ENCODE measurements at regions not wholly inside any gene's neighbourhood (a gene's known extent, or its start where the extent isn't known, plus 50 kb on each side); places are given as distances from the start of the nearest gene placed in this dataset.

- Histone ChIP-seq H3K27ac (no peak overlapping the region), H3K9me3 (no peaks in the 10 kb centered on the region), H3K36me3 (no peaks in the 10 kb centered on the region), H3K4me3 (no peak overlapping the region), H3K27me3 (replicated peaks; ENCODE audit: insufficient read depth) (no peaks in the 10 kb centered on the region), H3K4me1 (ENCODE audit: control insufficient read depth in 1 of 2, low read depth in 2 of 2) (peaks cover 2 to 13% of the 10 kb centered on the region in 2 donors)
- no peak for ATAC-seq (ENCODE audit: insufficient number of reproducible peaks, low FRiP score, low read depth)
- DNase-seq (ENCODE audit: low spot score), result no peak
- TF ChIP-seq, protein P1, sequence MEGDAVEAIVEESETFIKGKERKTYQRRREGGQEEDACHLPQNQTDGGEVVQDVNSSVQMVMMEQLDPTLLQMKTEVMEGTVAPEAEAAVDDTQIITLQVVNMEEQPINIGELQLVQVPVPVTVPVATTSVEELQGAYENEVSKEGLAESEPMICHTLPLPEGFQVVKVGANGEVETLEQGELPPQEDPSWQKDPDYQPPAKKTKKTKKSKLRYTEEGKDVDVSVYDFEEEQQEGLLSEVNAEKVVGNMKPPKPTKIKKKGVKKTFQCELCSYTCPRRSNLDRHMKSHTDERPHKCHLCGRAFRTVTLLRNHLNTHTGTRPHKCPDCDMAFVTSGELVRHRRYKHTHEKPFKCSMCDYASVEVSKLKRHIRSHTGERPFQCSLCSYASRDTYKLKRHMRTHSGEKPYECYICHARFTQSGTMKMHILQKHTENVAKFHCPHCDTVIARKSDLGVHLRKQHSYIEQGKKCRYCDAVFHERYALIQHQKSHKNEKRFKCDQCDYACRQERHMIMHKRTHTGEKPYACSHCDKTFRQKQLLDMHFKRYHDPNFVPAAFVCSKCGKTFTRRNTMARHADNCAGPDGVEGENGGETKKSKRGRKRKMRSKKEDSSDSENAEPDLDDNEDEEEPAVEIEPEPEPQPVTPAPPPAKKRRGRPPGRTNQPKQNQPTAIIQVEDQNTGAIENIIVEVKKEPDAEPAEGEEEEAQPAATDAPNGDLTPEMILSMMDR (IDR thresholded peaks at IDR 0.05), result no peak
These were observed 191.1 kb upstream of the BMPER start for GRCh38 chr7:33714208-33714607.

DNA sequence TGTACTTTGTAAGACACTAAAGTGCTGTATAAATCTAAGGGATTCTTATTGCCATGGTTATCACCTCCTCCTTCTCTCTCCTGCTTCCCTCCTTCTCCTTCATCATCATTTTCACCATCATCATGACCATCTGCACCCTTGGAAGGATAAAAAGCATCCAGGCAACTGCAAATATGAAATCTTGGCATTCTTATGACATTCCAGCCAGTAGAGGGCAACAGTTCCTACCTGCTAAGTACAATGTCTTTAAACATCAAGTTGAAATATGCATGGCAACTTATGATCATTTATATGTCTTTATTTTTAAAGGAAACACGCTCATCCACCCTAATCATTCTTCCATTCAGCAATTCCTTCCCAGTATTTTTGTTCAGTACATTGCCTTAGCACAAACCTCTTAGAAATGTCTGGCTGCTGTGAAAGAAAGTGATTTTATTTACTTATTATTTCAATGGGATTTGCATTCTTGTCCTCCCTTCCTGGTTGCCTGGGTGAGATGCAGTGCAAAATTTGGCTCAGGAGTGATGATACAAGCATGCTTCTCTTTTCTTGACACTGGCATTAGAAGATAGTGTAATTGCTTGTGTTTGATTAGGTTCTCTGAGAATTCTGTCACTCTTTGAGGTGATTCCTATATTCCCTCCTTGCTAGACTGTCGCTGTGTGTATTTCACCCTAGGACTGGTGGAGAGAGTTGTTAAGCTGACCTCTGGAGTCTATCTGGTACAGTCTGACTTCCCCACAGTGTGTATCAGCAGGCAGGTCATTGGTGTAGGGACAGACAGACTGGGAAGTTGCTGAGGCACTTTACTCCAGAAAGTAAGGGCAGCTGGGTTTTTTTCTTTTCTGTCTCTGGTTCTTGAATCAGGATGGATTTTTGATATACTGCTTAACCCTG is 188.5 kb upstream of the BMPER start:
- Histone ChIP-seq H3K9me3 (no peaks in the 10 kb centered on the region), H3K36me3 (no peaks in the 10 kb centered on the region), H3K4me1 (ENCODE audit: control insufficient read depth in 1 of 2, low read depth in 2 of 2) (peaks cover 2 to 20% of the 10 kb centered on the region in 2 donors), H3K27me3 (replicated peaks; ENCODE audit: insufficient read depth) (no peaks in the 10 kb centered on the region), H3K4me3 (no peak overlapping the region), H3K27ac (no peak overlapping the region)
- DNase-seq (ENCODE audit: low spot score) (no peak), ATAC-seq (ENCODE audit: insufficient number of reproducible peaks, low FRiP score, low read depth) (no peak)
- TF ChIP-seq, protein P1 (IDR thresholded peaks at IDR 0.05), result peak; percentile 51

GRCh38 chr7:33719059-33719581 is 186.2 kb upstream of the BMPER start:
- no peak overlapping the region for H3K4me3 ChIP-seq
- TF ChIP-seq, protein P1 (IDR thresholded peaks at IDR 0.05), result no peak
- peak; percentile 21 for DNase-seq (ENCODE audit: low spot score)
- no peaks in the 10 kb centered on the region for H3K27me3 ChIP-seq (replicated peaks; ENCODE audit: insufficient read depth)
- H3K36me3 ChIP-seq, result no peaks in the 10 kb centered on the region
- no peak for ATAC-seq (ENCODE audit: insufficient number of reproducible peaks, low FRiP score, low read depth)
- no peaks in the 10 kb centered on the region for H3K9me3 ChIP-seq
- peak overlapping the region; percentile 30 to 51 for H3K27ac ChIP-seq
- peaks cover 2 to 20% of the 10 kb centered on the region in 2 donors for H3K4me1 ChIP-seq (ENCODE audit: control insufficient read depth in 1 of 2, low read depth in 2 of 2)

DNA sequence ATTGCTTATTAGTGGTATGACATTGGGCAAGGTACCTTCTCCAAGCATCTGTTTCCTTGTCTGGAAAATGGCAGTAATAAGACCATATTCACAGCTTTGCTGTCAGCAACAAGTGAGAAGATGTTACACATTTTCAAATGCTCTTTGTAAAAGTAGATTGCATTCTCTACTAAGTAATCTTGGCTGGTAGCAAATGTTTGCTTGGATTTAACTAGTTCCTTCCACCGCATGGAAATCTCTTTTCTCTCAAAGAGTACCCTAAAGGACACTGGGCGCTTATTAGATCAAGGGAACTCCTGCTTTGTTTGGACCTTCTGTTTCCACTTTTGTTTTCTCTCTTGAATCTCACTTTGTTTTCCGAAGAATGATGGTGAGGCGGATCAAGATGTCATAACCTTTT is 185.2 kb upstream of the BMPER start:
- DNase-seq (ENCODE audit: low spot score) (no peak), ATAC-seq (ENCODE audit: insufficient number of reproducible peaks, low FRiP score, low read depth) (no peak)
- H3K4me1 ChIP-seq (ENCODE audit: control insufficient read depth in 1 of 2, low read depth in 2 of 2), result peaks cover 2 to 20% of the 10 kb centered on the region in 2 donors
- no peak overlapping the region for H3K27ac ChIP-seq
- H3K4me3 ChIP-seq, result no peak overlapping the region
- no peaks in the 10 kb centered on the region for H3K27me3 ChIP-seq (replicated peaks; ENCODE audit: insufficient read depth)
- TF ChIP-seq, protein P1 (IDR thresholded peaks at IDR 0.05), result no peak
- H3K36me3 ChIP-seq, result no peaks in the 10 kb centered on the region
- H3K9me3 ChIP-seq, result no peaks in the 10 kb centered on the region

- H3K27me3 ChIP-seq (replicated peaks; ENCODE audit: insufficient read depth), result no peaks in the 10 kb centered on the region
- H3K4me1 ChIP-seq (ENCODE audit: control insufficient read depth in 1 of 2, low read depth in 2 of 2), result peaks cover 2 to 20% of the 10 kb centered on the region in 2 donors
- DNase-seq (ENCODE audit: low spot score) (no peak), ATAC-seq (ENCODE audit: insufficient number of reproducible peaks, low FRiP score, low read depth) (no peak)
- TF ChIP-seq, protein P1 (IDR thresholded peaks at IDR 0.05), result no peak
- no peaks in the 10 kb centered on the region for H3K36me3 ChIP-seq
- H3K27ac ChIP-seq, result no peak overlapping the region
- no peak overlapping the region for H3K4me3 ChIP-seq
- no peaks in the 10 kb centered on the region for H3K9me3 ChIP-seq
These were observed 184.5 kb upstream of the BMPER start for GRCh38 chr7:33720870-33721269.

Measured in thoracic aorta (tissue), 2 donors.